GM21360 (cell line): ENCODE measurements at regions not wholly inside any gene's neighbourhood (a gene's known extent, or its start where the extent isn't known, plus 50 kb on each side); places are given as distances from the start of the nearest gene placed in this dataset.

Source experiments
- ATAC-seq: cut with Tn5 transposase; IDR thresholded peaks from one replicate; pipeline ENCODE4 v1.9.1; 2021; ENCODE audit warnings: mild to moderate bottlenecking, moderate library complexity; ENCODE audit not compliant: unreplicated experiment

DNA sequence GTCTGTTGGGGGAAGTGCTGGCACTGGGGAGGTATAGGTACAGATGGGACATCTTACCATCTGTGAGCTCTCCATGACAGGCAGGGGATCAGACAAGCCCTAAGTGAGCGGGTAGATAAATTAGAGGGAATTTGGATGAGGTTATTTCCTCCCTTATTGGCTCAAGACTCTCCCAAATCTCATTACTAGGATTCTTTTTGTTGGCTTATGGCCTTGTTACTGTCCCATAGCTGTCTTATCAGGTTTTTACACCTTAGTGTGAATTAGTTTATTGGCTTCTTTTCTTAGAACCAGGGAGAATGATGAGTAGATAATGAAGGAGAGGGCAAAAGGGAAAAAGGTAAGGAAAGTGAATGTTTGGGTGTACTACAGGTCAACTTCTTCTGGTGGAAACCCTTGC lies 191.1 kb upstream of the PRICKLE1 start:
- no peak for ATAC-seq

DNA sequence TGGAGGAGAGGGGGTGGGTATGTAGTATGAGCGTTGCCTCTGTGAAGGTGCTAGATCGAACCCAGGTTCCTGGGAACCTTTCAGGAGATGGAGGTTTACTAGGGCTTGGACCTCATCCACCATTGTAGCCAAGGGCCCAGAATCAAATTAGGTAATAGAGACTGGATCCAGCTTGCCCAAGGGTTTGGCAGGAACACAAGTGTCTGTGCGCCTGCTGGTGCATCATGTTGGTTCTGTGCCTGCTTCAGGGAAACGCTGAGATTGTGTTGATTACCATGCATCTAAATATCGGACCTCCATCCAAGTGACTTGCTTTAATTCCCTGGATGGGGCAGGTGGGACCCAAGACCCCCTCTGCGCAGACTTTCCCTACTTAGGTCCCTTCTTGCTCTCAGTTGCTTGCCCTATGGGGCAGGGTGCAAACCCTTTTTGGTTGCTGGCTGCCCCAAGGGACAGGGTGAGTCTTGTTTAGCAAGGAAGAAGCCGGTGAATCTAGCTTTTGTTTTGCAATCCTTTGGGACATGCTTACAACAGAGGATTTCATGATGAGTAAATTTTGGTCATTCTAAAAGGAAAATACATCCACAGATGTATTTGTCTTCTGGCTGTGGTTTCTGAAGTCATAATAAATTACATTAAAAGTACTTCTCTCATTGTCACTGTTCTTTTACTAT lies 189.8 kb upstream of the PRICKLE1 start:
- ATAC-seq = no peak

GRCh38 chr12:42776396-42776795 lies 186.8 kb upstream of the PRICKLE1 start:
- no peak for ATAC-seq

GRCh38 chr12:42774238-42774637 lies 184.7 kb upstream of the PRICKLE1 start:
- ATAC-seq = no peak

GRCh38 chr12:42770261-42770660 lies 180.7 kb upstream of the PRICKLE1 start:
- ATAC-seq = no peak

DNA sequence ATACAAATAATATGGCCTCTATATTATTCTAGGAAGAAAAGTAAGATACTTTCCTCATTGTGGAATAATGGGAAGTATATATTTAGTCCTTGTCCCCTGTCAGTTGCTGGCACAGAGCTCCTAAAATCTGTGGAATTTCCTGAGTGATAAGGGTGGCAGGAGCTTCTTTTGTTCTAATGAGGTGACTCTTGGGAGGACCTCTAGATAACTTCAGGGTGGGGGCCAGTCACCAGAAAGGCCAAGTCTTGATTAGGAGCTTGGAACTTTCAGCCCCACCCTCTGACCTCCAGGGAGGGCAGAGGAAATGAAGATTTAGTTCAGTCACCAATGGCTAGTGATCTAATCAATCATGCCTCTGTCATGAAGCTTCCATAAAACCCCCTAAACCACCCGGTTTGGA lies 179.9 kb upstream of the PRICKLE1 start:
- ATAC-seq = no peak

- no peak for ATAC-seq
Observed at GRCh38 chr12:42767998-42768397, 178.5 kb upstream of the PRICKLE1 start.

DNA sequence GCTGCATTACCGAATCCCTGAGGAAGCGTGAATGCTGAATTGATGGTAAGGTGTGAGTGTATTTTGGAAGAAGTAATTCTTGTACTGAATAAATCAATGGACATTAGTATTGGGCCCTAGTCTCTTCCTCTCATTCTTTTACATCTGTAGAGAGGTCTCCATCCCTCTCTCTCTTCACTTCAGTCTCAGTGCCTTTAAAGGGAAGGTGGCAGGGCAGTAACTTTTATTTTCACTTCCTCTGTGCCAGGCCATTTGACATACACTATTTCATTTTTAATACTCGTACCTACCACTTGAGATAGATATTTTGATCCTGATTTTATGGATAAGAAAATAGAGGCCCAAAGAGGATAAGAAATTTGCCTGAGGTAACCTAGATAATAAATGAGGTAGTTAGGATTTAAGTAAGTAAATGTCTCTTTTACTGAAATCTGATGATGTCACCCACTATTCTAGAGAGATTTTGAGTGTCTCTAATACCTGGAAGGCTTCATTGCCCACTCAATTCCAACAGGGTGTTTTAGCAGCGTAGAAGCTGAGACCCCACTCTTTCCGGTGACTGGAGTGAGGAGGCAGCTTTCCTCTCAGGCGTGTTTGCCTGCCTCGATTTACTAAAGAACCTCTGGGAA lies 177.9 kb upstream of the PRICKLE1 start:
- no peak for ATAC-seq

DNA sequence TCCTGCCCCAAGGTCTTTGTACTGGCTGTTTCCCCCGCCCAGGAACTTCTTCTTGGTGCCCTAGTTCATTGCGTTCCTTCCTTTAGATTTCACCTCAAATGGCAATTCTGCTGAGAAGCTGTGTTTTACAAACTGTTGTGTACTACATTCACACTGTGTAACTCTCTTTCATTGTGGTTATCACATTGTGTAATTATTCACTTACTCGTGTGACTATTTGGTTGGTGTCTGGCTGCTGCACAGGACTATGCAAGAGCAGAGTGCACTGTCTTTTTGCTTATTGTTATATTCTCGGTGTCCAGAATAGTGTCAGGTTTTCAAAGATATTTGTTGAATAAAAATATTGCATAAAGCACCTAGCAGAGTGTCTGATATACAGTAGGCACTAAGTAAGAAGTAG lies 177.2 kb upstream of the PRICKLE1 start:
- no peak for ATAC-seq

DNA sequence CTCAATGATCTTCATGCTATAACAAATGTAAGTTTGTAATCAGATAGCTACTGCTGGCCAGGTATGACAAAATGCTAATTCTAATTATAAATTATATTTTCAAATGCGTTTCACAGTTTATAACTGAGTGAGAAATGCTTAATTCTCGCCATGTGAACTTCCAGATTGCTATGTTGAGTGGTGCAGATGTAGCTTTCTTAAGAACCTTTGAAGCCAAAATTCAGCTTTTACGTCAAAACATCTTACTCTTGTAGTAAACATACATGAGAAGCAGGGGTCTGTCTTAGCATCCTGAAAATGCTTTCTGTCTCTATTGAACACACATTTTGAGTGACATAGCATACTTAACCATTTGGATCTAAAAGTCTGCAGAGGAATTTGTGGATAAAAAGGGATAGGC lies 176.5 kb upstream of the PRICKLE1 start:
- no peak for ATAC-seq

GRCh38 chr12:42763682-42764081 lies 174.1 kb upstream of the PRICKLE1 start:
- no peak for ATAC-seq

GRCh38 chr12:42762395-42762925 lies 172.9 kb upstream of the PRICKLE1 start:
- ATAC-seq = no peak

DNA sequence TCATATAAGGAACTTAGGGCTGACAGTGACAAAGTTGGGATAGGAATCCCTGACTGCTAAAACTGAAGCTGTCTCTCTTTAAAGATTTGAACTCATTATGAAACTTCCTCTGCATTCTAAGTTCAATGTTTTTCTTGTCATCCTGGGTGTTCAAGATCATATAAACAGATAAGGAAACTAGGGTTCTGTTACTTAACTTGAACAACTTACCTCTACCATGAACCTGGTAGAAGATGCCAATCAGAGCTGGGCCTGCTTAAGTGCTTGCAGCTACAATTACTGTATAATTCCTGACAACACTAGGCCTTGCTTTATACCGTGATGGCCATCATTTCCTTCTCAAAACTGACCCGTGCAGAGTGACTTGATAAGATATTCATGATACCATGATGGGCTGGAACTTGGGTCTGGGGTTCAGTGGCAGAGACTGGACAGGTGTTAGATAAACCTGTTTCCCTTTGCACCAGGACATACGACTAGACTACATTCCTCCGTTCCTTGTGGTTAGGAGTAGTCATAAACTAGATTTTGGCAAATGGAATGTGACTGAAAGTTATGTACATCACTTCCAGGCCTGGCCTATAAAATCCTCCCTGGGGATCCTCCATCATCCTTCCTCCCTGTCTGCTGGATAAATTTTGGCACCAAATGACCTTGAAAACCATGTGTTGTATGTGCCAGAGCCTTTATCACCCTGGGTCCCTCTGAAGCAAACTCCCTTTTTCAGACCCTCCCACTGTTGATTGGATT lies 172.2 kb upstream of the PRICKLE1 start:
- ATAC-seq = no peak

GRCh38 chr12:42761086-42761485 lies 171.5 kb upstream of the PRICKLE1 start:
- ATAC-seq = no peak

DNA sequence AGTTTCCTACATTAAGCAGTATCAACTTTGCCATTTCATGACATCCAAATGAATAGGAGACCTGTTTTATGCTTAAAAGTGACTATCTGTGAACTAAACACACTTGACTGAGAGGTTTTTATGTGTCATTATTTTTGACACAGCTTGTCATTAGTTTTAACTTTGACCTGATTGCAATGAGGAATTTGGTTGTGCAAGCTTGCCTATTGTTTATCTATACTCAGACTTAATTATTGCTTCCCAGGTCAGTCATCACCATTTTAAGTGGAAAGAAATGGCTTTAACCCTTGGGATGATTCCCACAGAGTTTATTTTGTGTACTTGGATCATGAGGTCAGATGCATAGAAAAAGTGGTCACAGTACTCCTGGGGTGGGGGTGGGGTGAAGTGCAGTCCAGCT lies 171.0 kb upstream of the PRICKLE1 start:
- ATAC-seq = no peak

DNA sequence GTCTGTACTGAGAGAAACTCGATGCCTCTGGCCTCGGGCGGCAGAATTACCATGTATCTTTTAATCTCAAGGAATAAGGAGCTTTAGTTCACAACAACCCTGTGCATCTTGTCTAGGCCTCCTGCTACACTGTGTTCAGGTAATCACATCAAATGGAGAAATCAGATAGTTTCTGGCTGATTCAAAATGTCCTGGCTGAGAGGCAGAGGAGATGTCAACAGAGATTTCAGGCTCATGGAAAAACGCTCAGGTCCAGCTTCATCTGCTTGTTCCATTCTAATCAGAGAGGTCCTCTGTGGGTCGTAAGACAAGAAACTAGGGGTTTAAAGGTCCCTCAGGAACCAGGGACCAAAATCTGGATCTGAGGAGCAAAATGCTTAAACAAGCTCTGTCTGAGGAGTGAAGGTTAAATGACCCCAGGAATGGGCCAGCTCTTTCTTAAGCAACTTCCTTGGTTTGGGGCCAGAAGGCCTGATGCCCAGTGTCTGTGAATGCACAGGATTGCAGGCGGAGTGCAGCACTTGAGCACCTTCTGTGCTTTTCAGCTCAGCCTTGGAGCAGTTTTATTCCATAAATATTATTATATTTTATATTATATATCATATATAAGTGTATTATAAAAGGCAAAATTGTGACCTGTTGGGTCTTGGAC lies 170.2 kb upstream of the PRICKLE1 start:
- ATAC-seq = no peak

- ATAC-seq = no peak
Observed at GRCh38 chr12:42758806-42759205, 169.3 kb upstream of the PRICKLE1 start.

DNA sequence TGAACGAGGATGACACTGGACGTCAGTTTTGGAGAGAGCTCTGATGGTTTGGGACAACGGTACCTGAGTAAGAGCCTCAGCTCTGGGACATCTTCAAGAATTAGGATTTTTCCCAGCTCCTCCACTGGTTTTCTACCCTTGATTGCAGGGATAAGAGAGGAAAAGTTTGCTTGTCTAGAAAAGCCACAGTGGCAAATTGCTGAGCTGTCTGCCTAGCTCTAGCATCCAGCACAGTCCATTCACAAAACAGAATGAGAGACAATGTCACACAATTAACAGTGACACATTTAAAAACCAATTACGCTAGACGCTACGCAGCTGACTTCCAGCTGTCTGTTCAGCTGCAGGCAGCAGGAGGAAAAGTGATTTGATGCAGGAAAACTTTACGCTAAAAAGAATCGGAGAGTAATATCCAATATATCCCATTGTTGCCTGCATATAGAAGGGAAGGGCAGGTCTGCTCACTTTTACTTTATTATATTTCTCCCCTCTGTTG lies 168.1 kb upstream of the PRICKLE1 start:
- no peak for ATAC-seq

DNA sequence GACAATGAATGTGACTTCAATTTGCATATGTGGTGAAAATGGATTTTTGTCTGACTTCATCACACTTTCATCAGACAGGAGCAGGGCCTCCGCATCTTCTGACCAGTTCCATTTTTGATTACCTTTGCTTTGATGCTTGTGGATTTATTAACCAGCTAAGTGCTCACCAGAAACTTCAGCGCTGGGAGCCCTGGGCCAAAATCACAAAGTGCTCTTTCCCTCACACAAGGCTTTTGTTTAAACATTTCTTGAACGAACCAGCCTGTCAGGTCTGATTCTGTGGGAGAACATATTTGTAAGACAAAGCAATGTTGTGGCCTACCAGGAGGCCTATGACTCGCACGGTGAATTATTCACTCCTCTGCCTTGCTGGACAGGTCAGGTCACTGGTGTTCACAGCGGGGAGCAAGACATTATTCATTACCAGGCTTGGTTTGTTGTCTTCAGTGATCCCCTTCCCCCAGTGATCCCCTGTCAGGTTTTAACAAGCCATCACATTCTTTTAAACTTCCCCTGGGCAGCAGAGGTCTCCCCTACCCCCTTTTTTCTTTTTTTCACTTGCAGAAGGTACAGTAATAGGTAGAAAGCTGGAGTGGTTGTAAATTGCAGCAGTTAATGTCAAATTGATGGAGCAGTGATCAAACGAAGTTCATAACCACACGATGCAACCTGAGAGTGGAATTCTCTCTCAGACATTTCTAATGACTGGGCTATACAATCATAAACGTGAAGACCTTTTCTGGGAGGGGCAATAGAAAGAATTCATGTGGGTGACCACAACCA lies 167.5 kb upstream of the PRICKLE1 start:
- ATAC-seq = no peak

GRCh38 chr12:42750356-42750755 lies 160.8 kb upstream of the PRICKLE1 start:
- no peak for ATAC-seq
